ENCODE measurements at regions not wholly inside any gene's neighbourhood (a gene's known extent, or its start where the extent isn't known, plus 50 kb on each side); places are given as distances from the start of the nearest gene placed in this dataset.

DNA sequence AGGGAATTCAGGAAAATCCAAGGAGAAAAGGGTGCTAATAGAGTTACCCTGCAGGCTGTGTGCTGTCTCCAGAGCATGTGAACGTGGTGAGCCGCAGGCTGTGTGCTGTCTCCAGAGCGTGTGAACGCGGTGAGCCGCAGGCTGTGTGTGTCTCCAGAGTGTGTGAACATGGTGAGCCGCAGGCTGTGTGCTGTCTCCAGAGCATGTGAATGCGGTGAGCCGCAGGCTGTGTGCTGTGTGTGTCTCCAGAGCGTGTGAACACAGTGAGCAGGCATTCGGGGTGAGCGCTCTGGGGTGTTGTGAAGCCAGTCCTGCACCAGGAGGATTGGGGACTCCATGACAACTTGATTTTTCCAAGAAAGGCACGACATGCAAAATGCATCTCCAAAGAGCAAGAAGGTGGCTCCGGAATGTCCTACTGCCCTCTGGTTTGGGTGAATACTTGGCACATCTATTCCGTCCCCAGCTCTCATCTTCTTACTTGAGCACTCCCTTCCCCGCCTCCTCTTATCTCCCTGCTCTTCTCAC, 407.9 kb upstream of the SHH start:
- TF ChIP-seq GABPA (IDR thresholded peaks at IDR 0.05; ENCODE audit: low read depth) (no peak), SPI1 (IDR thresholded peaks at IDR 0.05; ENCODE audit: borderline replicate concordance, low read depth) (no peak)
- TF ChIP-seq, protein P1, sequence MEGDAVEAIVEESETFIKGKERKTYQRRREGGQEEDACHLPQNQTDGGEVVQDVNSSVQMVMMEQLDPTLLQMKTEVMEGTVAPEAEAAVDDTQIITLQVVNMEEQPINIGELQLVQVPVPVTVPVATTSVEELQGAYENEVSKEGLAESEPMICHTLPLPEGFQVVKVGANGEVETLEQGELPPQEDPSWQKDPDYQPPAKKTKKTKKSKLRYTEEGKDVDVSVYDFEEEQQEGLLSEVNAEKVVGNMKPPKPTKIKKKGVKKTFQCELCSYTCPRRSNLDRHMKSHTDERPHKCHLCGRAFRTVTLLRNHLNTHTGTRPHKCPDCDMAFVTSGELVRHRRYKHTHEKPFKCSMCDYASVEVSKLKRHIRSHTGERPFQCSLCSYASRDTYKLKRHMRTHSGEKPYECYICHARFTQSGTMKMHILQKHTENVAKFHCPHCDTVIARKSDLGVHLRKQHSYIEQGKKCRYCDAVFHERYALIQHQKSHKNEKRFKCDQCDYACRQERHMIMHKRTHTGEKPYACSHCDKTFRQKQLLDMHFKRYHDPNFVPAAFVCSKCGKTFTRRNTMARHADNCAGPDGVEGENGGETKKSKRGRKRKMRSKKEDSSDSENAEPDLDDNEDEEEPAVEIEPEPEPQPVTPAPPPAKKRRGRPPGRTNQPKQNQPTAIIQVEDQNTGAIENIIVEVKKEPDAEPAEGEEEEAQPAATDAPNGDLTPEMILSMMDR (IDR thresholded peaks at IDR 0.05; ENCODE audit: insufficient read depth, low read length), result no peak
- no peak overlapping the region for H3K4me3 ChIP-seq (replicated peaks; ENCODE audit: insufficient read depth, low read length)
- no peak for DNase-seq (ENCODE audit: low read depth in 1 of 2, low spot score in 1 of 2)
- H3K27ac ChIP-seq (replicated peaks), result no peak overlapping the region
- H3K27me3 ChIP-seq (ENCODE audit: insufficient read depth, poor library complexity, severe bottlenecking), result peaks cover 2% of the 10 kb centered on the region

DNA sequence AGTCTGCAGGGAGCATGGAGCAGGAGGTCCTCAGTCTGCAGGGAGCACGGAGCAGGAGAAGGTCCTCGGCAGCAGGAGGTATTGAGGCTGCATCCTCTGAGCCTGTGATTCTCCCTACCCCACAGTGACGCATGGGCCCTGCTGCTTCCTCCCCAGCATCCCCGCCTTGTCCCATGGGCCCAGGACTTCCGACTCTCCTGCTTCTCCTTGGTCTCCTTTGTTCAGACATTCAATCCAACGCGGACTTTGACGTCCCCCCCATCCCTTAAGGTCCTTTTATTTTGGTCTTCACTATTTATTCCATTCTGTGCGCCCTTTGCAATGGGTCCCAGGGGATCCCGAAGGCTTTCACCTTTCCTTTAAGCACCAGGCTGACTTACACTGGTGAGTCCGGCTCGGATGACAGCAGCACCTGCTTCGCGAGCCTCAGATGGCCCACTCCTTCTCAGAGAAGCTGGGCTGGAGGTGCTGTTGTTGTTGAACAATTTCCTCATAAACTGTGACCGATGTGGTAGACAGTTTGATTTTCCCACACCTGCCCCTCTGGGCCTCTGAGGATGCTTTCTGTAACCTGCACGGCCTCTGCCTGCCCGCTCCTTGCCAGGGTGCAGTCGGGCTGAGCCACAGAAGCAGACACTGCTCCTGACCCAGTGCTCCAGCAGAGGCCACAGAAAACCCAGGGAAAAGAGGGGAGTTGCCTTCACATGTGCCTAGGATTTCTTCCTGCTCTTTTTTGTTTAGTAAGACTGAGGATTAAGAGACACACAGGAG, 407.2 kb upstream of the SHH start:
- no peak overlapping the region for H3K27ac ChIP-seq (replicated peaks)
- no peak for DNase-seq (ENCODE audit: low read depth in 1 of 2, low spot score in 1 of 2)
- TF ChIP-seq SPI1 (IDR thresholded peaks at IDR 0.05; ENCODE audit: borderline replicate concordance, low read depth), result no peak
- TF ChIP-seq, protein P1 (IDR thresholded peaks at IDR 0.05; ENCODE audit: insufficient read depth, low read length), result no peak
- TF ChIP-seq, protein P2, sequence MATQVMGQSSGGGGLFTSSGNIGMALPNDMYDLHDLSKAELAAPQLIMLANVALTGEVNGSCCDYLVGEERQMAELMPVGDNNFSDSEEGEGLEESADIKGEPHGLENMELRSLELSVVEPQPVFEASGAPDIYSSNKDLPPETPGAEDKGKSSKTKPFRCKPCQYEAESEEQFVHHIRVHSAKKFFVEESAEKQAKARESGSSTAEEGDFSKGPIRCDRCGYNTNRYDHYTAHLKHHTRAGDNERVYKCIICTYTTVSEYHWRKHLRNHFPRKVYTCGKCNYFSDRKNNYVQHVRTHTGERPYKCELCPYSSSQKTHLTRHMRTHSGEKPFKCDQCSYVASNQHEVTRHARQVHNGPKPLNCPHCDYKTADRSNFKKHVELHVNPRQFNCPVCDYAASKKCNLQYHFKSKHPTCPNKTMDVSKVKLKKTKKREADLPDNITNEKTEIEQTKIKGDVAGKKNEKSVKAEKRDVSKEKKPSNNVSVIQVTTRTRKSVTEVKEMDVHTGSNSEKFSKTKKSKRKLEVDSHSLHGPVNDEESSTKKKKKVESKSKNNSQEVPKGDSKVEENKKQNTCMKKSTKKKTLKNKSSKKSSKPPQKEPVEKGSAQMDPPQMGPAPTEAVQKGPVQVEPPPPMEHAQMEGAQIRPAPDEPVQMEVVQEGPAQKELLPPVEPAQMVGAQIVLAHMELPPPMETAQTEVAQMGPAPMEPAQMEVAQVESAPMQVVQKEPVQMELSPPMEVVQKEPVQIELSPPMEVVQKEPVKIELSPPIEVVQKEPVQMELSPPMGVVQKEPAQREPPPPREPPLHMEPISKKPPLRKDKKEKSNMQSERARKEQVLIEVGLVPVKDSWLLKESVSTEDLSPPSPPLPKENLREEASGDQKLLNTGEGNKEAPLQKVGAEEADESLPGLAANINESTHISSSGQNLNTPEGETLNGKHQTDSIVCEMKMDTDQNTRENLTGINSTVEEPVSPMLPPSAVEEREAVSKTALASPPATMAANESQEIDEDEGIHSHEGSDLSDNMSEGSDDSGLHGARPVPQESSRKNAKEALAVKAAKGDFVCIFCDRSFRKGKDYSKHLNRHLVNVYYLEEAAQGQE (IDR thresholded peaks at IDR 0.05; ENCODE audit: insufficient replicate concordance, low read depth), result no peak
- TF ChIP-seq POLR2AphosphoS5 (IDR thresholded peaks at IDR 0.05; ENCODE audit: low read depth), result no peak
- no peak for TF ChIP-seq GABPA (IDR thresholded peaks at IDR 0.05; ENCODE audit: low read depth)
- peaks cover 2% of the 10 kb centered on the region for H3K27me3 ChIP-seq (ENCODE audit: insufficient read depth, poor library complexity, severe bottlenecking)
- no peak overlapping the region for H3K4me3 ChIP-seq (replicated peaks; ENCODE audit: insufficient read depth, low read length)

DNA sequence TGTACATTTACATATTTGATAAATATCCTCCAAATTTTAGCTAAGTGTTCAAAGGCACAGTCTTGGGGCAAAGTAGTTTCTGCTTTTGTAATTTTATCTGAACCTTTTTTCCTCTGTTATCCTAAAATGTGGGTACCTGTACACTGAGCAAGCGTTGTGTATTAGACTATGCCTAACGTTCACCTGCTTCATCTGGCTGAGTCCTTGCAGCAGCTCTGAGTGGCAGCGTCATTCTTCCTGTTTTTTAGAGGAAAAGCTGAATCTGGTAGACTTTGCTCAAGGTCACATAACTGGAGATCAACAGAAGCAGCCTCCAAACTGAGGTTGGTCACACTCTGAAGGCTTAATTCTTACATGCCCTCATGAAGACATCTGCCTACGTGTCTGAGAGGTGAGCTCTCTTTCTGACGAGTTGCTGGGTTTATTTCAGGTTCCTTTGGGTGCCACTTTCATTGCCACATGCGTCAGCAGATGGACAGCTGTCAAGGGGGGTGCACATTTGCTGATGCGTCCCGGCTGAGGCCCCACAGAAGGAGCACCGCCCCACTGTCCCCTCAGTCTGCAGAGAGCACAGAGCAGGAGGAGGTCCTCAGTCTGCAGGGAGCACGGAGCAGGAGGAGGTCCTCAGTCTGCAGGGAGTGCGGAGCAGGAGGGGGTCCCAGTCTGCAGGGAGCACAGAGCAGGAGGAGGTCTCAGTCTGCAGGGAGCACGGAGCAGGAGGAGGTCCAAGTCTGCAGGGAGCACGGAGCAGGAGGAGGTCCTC, 406.5 kb upstream of the SHH start:
- Histone ChIP-seq H3K4me3 (replicated peaks; ENCODE audit: insufficient read depth, low read length) (no peak overlapping the region), H3K27ac (replicated peaks) (no peak overlapping the region), H3K27me3 (ENCODE audit: insufficient read depth, poor library complexity, severe bottlenecking) (peaks cover 2% of the 10 kb centered on the region)
- DNase-seq (ENCODE audit: low read depth in 1 of 2, low spot score in 1 of 2), result no peak
- TF ChIP-seq POLR2AphosphoS5 (IDR thresholded peaks at IDR 0.05; ENCODE audit: low read depth), result no peak
- TF ChIP-seq, protein P2 (IDR thresholded peaks at IDR 0.05; ENCODE audit: insufficient replicate concordance, low read depth), result no peak
- TF ChIP-seq, protein P1 (IDR thresholded peaks at IDR 0.05; ENCODE audit: insufficient read depth, low read length), result no peak
- no peak for TF ChIP-seq GABPA (IDR thresholded peaks at IDR 0.05; ENCODE audit: low read depth)
- no peak for TF ChIP-seq SPI1 (IDR thresholded peaks at IDR 0.05; ENCODE audit: borderline replicate concordance, low read depth)
